H1 (cell line): ENCODE measurements at regions not wholly inside any gene's neighbourhood (a gene's known extent, or its start where the extent isn't known, plus 50 kb on each side); places are given as distances from the start of the nearest gene placed in this dataset.

Experiments used
- CTCF ChIA-PET: fragments of 300-600 bp; sonication (Branson Sonifier 250); formaldehyde crosslinking; loops from one replicate; lab custom pipeline; 2021; ENCODE audit not compliant: partially characterized antibody; lab: Charles Lee
- POLR2A ChIA-PET: fragments of 300-600 bp; sonication (Branson Sonifier 250); formaldehyde crosslinking; loops from one replicate; lab custom pipeline; 2021; ENCODE audit warnings: inconsistent platforms; ENCODE audit not compliant: partially characterized antibody; lab: Charles Lee
- DNase-seq, 2 experiments: peaks; one replicate each; pipeline versions ENCODE4 v3.0.0 to v3.0.0-alpha.2; 2010 to 2022; ENCODE audit warnings: low spot score in 2 of 2, low read depth in 1 of 2, mixed read lengths in 1 of 2
- FAIRE-seq: peaks from 2 replicates; lab custom pipeline; 2011; peaks lifted over from hg19 to GRCh38; lab: Jason Lieb, UNC
- H2AFZ ChIP-seq: 2 replicates; pipeline ENCODE4 v1.8.1; 2012; ENCODE audit warnings: low read length, inconsistent platforms
- H2AK5ac ChIP-seq: 2 replicates; pipeline ENCODE4 v1.6.1; 2013; ENCODE audit warnings: low read depth, low read length
- H2BK120ac ChIP-seq: replicated peaks from 2 replicates; pipeline ENCODE3; 2013; ENCODE audit warnings: low read depth, low read length, inconsistent platforms
- H2BK12ac ChIP-seq: 2 replicates; pipeline ENCODE4 v1.6.1; 2013; ENCODE audit warnings: low read depth, low read length
- H2BK15ac ChIP-seq: 2 replicates; pipeline ENCODE4 v1.6.1; 2013; ENCODE audit warnings: low read length
- H2BK20ac ChIP-seq: 2 replicates; pipeline ENCODE4 v1.6.1; 2013; ENCODE audit warnings: low read length
- H2BK5ac ChIP-seq: 2 replicates; pipeline ENCODE4 v1.6.1; 2013; ENCODE audit warnings: low read depth, low read length
- H3K14ac ChIP-seq: 2 replicates; pipeline ENCODE4 v1.6.1; 2013; ENCODE audit warnings: inconsistent platforms; ENCODE audit not compliant: insufficient read length
- H3K18ac ChIP-seq: 2 replicates; pipeline ENCODE4 v1.6.1; 2013; ENCODE audit warnings: low read length; ENCODE audit errors: extremely low read depth
- H3K23ac ChIP-seq: 2 replicates; pipeline ENCODE4 v1.6.1; 2013; ENCODE audit warnings: inconsistent platforms; ENCODE audit not compliant: insufficient read length
- H3K23me2 ChIP-seq: 2 replicates; pipeline ENCODE4 v1.6.1; 2013; ENCODE audit warnings: low read depth, low read length
- H3K27ac ChIP-seq: 2 replicates; pipeline ENCODE4 v1.6.1; 2011; ENCODE audit warnings: low read depth, low read length, inconsistent platforms
- H3K27me3 ChIP-seq, 4 experiments: replicated peaks in 1 of 4; 1 replicate in 1 of 4; 2 replicates in 3 of 4; pipeline versions ENCODE4 v1.6.1 to v1.8.1; 2011 to 2013; ENCODE audit warnings: low read length in 3 of 4, mild to moderate bottlenecking in 3 of 4, inconsistent platforms in 2 of 4, mixed read lengths in 2 of 4, moderate library complexity in 1 of 4; ENCODE audit not compliant: control insufficient read depth in 3 of 4, insufficient read depth in 3 of 4; ENCODE audit errors: extremely low read depth in 1 of 4
- H3K36me3 ChIP-seq, 4 experiments: 2 replicates each; pipeline versions ENCODE4 v1.6.1 to v1.8.1; 2011 to 2013; ENCODE audit warnings: mild to moderate bottlenecking in 4 of 4, low read length in 3 of 4, moderate library complexity in 2 of 4, control low read depth in 1 of 4, inconsistent platforms in 1 of 4; ENCODE audit not compliant: insufficient read depth in 4 of 4, control insufficient read depth in 2 of 4
- H3K4ac ChIP-seq: replicated peaks from 2 replicates; pipeline ENCODE3; 2013; ENCODE audit warnings: low read length, low read depth, mixed read lengths, inconsistent platforms; ENCODE audit not compliant: insufficient read length
- H3K4me1 ChIP-seq, 4 experiments: replicated peaks in 1 of 4; 1 replicate in 1 of 4; 2 replicates in 3 of 4; pipeline versions ENCODE4 v1.6.1 to v1.8.1; 2011 to 2013; ENCODE audit warnings: low read length in 3 of 4, inconsistent platforms in 2 of 4, mixed read lengths in 1 of 4; ENCODE audit not compliant: insufficient read depth in 4 of 4, control insufficient read depth in 3 of 4
- H3K4me2 ChIP-seq, 2 experiments: 2 replicates each; pipeline versions ENCODE4 v1.6.1 to v1.8.1; 2011 to 2013; ENCODE audit warnings: low read depth in 2 of 2, low read length in 2 of 2, control low read depth in 1 of 2, inconsistent platforms in 1 of 2, mild to moderate bottlenecking in 1 of 2; ENCODE audit not compliant: insufficient read depth in 1 of 2
- H3K4me3 ChIP-seq, 4 experiments: fragments of 200-600, 300-600 bp in 1 of 4; sonication (generic), shearing (Covaris generic), sonication (Bioruptor Twin) in 1 of 4; 2 replicates each; pipeline versions ENCODE4 v1.5.1 to v1.8.1; 2011 to 2016; ENCODE audit warnings: low read length in 4 of 4, low read depth in 3 of 4, control low read depth in 2 of 4, inconsistent platforms in 2 of 4, mild to moderate bottlenecking in 2 of 4, mixed read lengths in 1 of 4, moderate library complexity in 1 of 4; ENCODE audit not compliant: insufficient read depth in 2 of 4; ENCODE audit errors: extremely low read depth in 1 of 4
- H3K56ac ChIP-seq: replicated peaks from 2 replicates; pipeline ENCODE3; 2013; ENCODE audit warnings: low read depth, mild to moderate bottlenecking, mixed read lengths, low read length, inconsistent platforms; ENCODE audit not compliant: insufficient read length
- H3K79me1 ChIP-seq: 2 replicates; pipeline ENCODE4 v1.6.1; 2013; ENCODE audit warnings: low read depth, low read length, control low read depth
- H3K79me2 ChIP-seq, 2 experiments: 2 replicates each; pipeline versions ENCODE4 v1.6.1 to v1.8.1; 2012 to 2013; ENCODE audit warnings: low read length in 2 of 2, mild to moderate bottlenecking in 2 of 2, inconsistent platforms in 1 of 2; ENCODE audit not compliant: insufficient read depth in 2 of 2, control insufficient read depth in 1 of 2
- H3K9ac ChIP-seq, 4 experiments: replicated peaks in 1 of 4; 1 replicate in 1 of 4; 2 replicates in 3 of 4; pipeline versions ENCODE4 v1.6.1 to v1.8.1; 2011 to 2013; ENCODE audit warnings: low read depth in 3 of 4, low read length in 3 of 4, control low read depth in 2 of 4, mild to moderate bottlenecking in 2 of 4, moderate library complexity in 2 of 4, inconsistent platforms in 1 of 4; ENCODE audit errors: extremely low read depth in 1 of 4
- H3K9me3 ChIP-seq, 2 experiments: 2 replicates each; pipeline versions ENCODE4 v1.6.1 to v1.8.1; 2012 to 2013; ENCODE audit warnings: mild to moderate bottlenecking in 2 of 2, moderate library complexity in 2 of 2, control low read depth in 1 of 2, inconsistent platforms in 1 of 2, low read depth in 1 of 2, low read length in 1 of 2, mixed read lengths in 1 of 2; ENCODE audit not compliant: insufficient read depth in 2 of 2
- H4K20me1 ChIP-seq, 2 experiments: replicated peaks in 1 of 2; 2 replicates each; pipeline versions ENCODE3 to v1.8.1; 2011 to 2013; ENCODE audit warnings: inconsistent platforms in 2 of 2, low read length in 2 of 2, mild to moderate bottlenecking in 1 of 2; ENCODE audit not compliant: insufficient read depth in 2 of 2, control insufficient read depth in 1 of 2
- H4K5ac ChIP-seq: 2 replicates; pipeline ENCODE4 v1.6.1; 2013; ENCODE audit warnings: low read length, low read depth, mixed read lengths, inconsistent platforms; ENCODE audit not compliant: insufficient read length
- H4K8ac ChIP-seq: 2 replicates; pipeline ENCODE4 v1.8.0; 2013; ENCODE audit warnings: mild to moderate bottlenecking, moderate library complexity, low read length, inconsistent platforms; ENCODE audit not compliant: insufficient read depth; ENCODE audit errors: extremely low read depth
- H4K91ac ChIP-seq: replicated peaks from 2 replicates; pipeline ENCODE3; 2013; ENCODE audit warnings: low read length, mixed read lengths, inconsistent platforms; ENCODE audit not compliant: insufficient read length
- CHD2 ChIP-seq: IDR thresholded peaks from 2 replicates; pipeline ENCODE4 v1.6.1; 2012; ENCODE audit warnings: low read length, improper control_type of control experiment
- GABPA ChIP-seq: IDR thresholded peaks from 2 replicates; pipeline ENCODE4 v1.6.1; 2011; ENCODE audit warnings: mild to moderate bottlenecking, low read length, moderate library complexity, borderline replicate concordance; ENCODE audit not compliant: insufficient read depth
- GTF2F1 ChIP-seq: IDR thresholded peaks from 2 replicates; pipeline ENCODE4 v1.6.1; 2012; ENCODE audit warnings: low read depth, low read length, improper control_type of control experiment, borderline replicate concordance
- JUND ChIP-seq: IDR thresholded peaks from 2 replicates; pipeline ENCODE4 v1.6.1; 2011; ENCODE audit warnings: mild to moderate bottlenecking, improper control_type of control experiment, low read length
- MAFK ChIP-seq: IDR thresholded peaks from 2 replicates; pipeline ENCODE4 v1.6.1; 2012; ENCODE audit warnings: low read depth, mild to moderate bottlenecking, improper control_type of control experiment, low read length
- MAX ChIP-seq: IDR thresholded peaks from 2 replicates; pipeline ENCODE4 v1.6.1; 2012; ENCODE audit warnings: inconsistent platforms
- PHF8 ChIP-seq: fragments of 200-600 bp; sonication (generic); conservative IDR thresholded peaks from 2 replicates; pipeline ENCODE4 v1.7.1; 2012; ENCODE audit warnings: low read depth, mild to moderate bottlenecking, inconsistent platforms, low read length, moderate library complexity
- POLR2A ChIP-seq, 2 experiments: IDR thresholded peaks; 1 replicate in 1 of 2; 2 replicates in 1 of 2; pipeline ENCODE4 v1.6.1; 2011; ENCODE audit warnings: low read depth in 2 of 2, low read length in 2 of 2, mild to moderate bottlenecking in 2 of 2; ENCODE audit errors: control extremely low read depth in 1 of 2
- RAD21 ChIP-seq, 2 experiments: IDR thresholded peaks in 1 of 2; conservative IDR thresholded peaks in 1 of 2; 2 replicates each; pipeline ENCODE4 v1.6.1; 2011; ENCODE audit warnings: low read depth in 2 of 2, low read length in 2 of 2, improper control_type of control experiment in 1 of 2, inconsistent platforms in 1 of 2, mild to moderate bottlenecking in 1 of 2, moderate library complexity in 1 of 2
- RNF2 ChIP-seq: fragments of 200-900, 300-1000 bp; sonication (generic); IDR thresholded peaks from 2 replicates; pipeline ENCODE4 v1.7.1; 2016; ENCODE audit warnings: borderline replicate concordance, low read depth, mild to moderate bottlenecking, antibody characterized with exemption, low read length; ENCODE audit not compliant: poor library complexity, severe bottlenecking; ENCODE audit errors: missing control alignments
- RXRA ChIP-seq: IDR thresholded peaks from 2 replicates; pipeline ENCODE4 v1.6.1; 2011; ENCODE audit warnings: low read depth, mild to moderate bottlenecking, low read length, moderate library complexity; ENCODE audit not compliant: insufficient read depth
- SIN3A ChIP-seq, 2 experiments: IDR thresholded peaks in 1 of 2; conservative IDR thresholded peaks in 1 of 2; 2 replicates each; pipeline ENCODE4 v1.6.1; 2011 to 2012; ENCODE audit warnings: low read length in 2 of 2, improper control_type of control experiment in 1 of 2, low read depth in 1 of 2, mild to moderate bottlenecking in 1 of 2
- SP1 ChIP-seq: IDR thresholded peaks from 2 replicates; pipeline ENCODE4 v1.6.1; 2011; ENCODE audit warnings: low read depth, low read length
- SUZ12 ChIP-seq: fragments of 200-600 bp; sonication (generic); IDR thresholded peaks from 2 replicates; pipeline ENCODE4 v1.6.1; 2012; ENCODE audit warnings: mild to moderate bottlenecking, inconsistent platforms, low read length, moderate library complexity, mixed read lengths
- TEAD4 ChIP-seq: IDR thresholded peaks from 2 replicates; pipeline ENCODE4 v1.6.1; 2012; ENCODE audit warnings: low read depth, low read length, inconsistent platforms, mixed read lengths
- WGBS, 2 experiments: shearing (Covaris generic) in 1 of 2; methylation state at CpG; one replicate each; pipeline versions ENCODE4 v1.1.6 to v1.1.7; 2013 to 2015; ENCODE audit warnings: low lambda C conversion rate in 2 of 2, mixed read lengths in 2 of 2, inconsistent platforms in 1 of 2, low coverage in 1 of 2, missing lambda C conversion rate in 1 of 2; ENCODE audit not compliant: insufficient replicate concordance in 2 of 2, insufficient coverage in 1 of 2, insufficient read length in 1 of 2; ENCODE audit errors: extremely low coverage in 1 of 2, missing lambda C conversion rate in 1 of 2; 5-methylcytosine and 5-hydroxymethylcytosine counted together

GRCh38 chr11:28966951-28967350 lies 858.8 kb downstream of the METTL15 start:
- Histone ChIP-seq H2BK12ac (no peak overlapping the region), H2AK5ac (no peak overlapping the region), H3K9me3 (peaks cover 0 to 2% of the 10 kb centered on the region in 2 experiments; a peak in 1 of 4 replicates), H3K14ac (no peak overlapping the region), H2BK120ac (no peak overlapping the region), H4K20me1 (no peaks in the 10 kb centered on the region), H3K27ac (no peak overlapping the region), H3K79me2 (no peaks in the 10 kb centered on the region), H3K36me3 (no peaks in the 10 kb centered on the region), H3K79me1 (no peaks in the 10 kb centered on the region), H3K27me3 (no peaks in the 10 kb centered on the region), H2BK15ac (no peak overlapping the region), H3K23me2 (no peaks in the 10 kb centered on the region), H3K4me2 (no peak overlapping the region), H2BK20ac (no peak overlapping the region), H2BK5ac (no peak overlapping the region), H4K91ac (no peak overlapping the region), H3K9ac (no peak overlapping the region), H3K4me1 (no peaks in the 10 kb centered on the region), H3K4ac (no peak overlapping the region), H3K56ac (no peak overlapping the region), H3K4me3 (no peak overlapping the region), H4K8ac (no peak overlapping the region), H4K5ac (no peak overlapping the region), H3K23ac (no peak overlapping the region), H2AFZ (no peak overlapping the region), H3K18ac (no peak overlapping the region)
- WGBS, 2 experiments, result 100% methylated on average over 1 of the region's 1 CpG; no CpG with 5 or more reads in 1 of the 2 experiments
- FAIRE-seq, result no peak
- no peak for DNase-seq
- ChIA-PET POLR2A (no interaction called here), CTCF (no interaction called here)
- TF ChIP-seq GTF2F1 (no peak), MAFK (no peak), MAX (no peak), RNF2 (no peak), SUZ12 (no peak), SIN3A (conservative IDR thresholded peaks at IDR 0.05 in 1 of 2, IDR thresholded peaks at IDR 0.05 in 1 of 2; ENCODE audit: low read depth in 1 of 2, low read length in 2 of 2) (no peak), TEAD4 (no peak), PHF8 (no peak), CHD2 (no peak), JUND (no peak), GABPA (no peak), POLR2A (IDR thresholded peaks at IDR 0.05; ENCODE audit: control extremely low read depth in 1 of 2, low read depth in 2 of 2, low read length in 2 of 2) (no peak), SP1 (no peak), RAD21 (IDR thresholded peaks at IDR 0.05 in 1 of 2, conservative IDR thresholded peaks at IDR 0.05 in 1 of 2; ENCODE audit: low read depth in 2 of 2, low read length in 2 of 2) (no peak), RXRA (no peak)
